Endothelial cell of umbilical vein (primary cell): ENCODE measurements at regions not wholly inside any gene's neighbourhood (a gene's known extent, or its start where the extent isn't known, plus 50 kb on each side); places are given as distances from the start of the nearest gene placed in this dataset.

ENCODE experiments used
- CTCF ChIP-seq, 2 donors: IDR thresholded peaks; 1 replicate in 1 of 2; 2 replicates in 1 of 2; pipeline ENCODE4 v1.5.1; 2011; ENCODE audit warnings: low read length in 2 of 2, mild to moderate bottlenecking in 2 of 2, moderate library complexity in 2 of 2, control low read depth in 1 of 2, inconsistent platforms in 1 of 2, low read depth in 1 of 2; ENCODE audit not compliant: insufficient read depth in 1 of 2; ENCODE audit errors: extremely low read depth in 1 of 2
- JUN ChIP-seq: IDR thresholded peaks from 2 replicates; pipeline ENCODE4 v1.6.1; 2011; ENCODE audit warnings: borderline replicate concordance, low read depth; ENCODE audit not compliant: insufficient read length, insufficient read depth
- POLR2A ChIP-seq: IDR thresholded peaks from 2 replicates; pipeline ENCODE4 v1.6.1; 2012; ENCODE audit warnings: low read depth, mild to moderate bottlenecking, control low read depth, low read length

- no peak for TF ChIP-seq CTCF (IDR thresholded peaks at IDR 0.05; ENCODE audit: extremely low read depth in 1 of 2, insufficient read depth in 1 of 2, low read depth in 1 of 2, low read length in 2 of 2)
- no peak for TF ChIP-seq POLR2A
- TF ChIP-seq JUN, result no peak
Measured at GRCh38 chr13:44092078-44092970, 212.6 kb downstream of the LACC1 start.
